ENCODE measurements at regions not wholly inside any gene's neighbourhood (a gene's known extent, or its start where the extent isn't known, plus 50 kb on each side); places are given as distances from the start of the nearest gene placed in this dataset.

DNA sequence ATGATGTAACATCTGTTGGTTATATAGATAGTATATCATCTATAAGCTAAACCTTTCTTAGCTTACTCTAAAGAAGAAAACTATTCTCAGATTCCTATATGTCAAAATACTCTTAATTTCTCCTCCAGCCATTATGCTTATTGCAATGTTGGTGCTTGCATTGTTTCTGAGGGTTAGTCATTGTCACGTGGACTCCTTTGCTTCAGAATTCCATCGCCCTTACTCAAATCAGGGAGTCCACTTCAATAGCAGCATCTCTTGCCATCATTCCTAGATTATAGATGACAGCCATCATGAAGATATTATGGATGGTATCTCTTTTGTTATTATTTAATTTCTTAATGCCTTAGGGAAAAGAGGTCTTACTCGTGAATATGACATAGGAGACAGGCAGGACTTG lies 776.1 kb downstream of the TENT5A start:
- Histone ChIP-seq H3K4me3 (no peak overlapping the region), H3K27ac (no peak overlapping the region), H3K9me3 (no peaks in the 10 kb centered on the region), H3K27me3 (no peaks in the 10 kb centered on the region), H3K36me3 (no peaks in the 10 kb centered on the region), H3K4me1 (no peaks in the 10 kb centered on the region)
- WGBS, 2 donors (ENCODE audit: low coverage in 1 of 2), result 78 to 81% methylated on average over 3 of the region's 3 CpGs
- TF ChIP-seq, protein P1, sequence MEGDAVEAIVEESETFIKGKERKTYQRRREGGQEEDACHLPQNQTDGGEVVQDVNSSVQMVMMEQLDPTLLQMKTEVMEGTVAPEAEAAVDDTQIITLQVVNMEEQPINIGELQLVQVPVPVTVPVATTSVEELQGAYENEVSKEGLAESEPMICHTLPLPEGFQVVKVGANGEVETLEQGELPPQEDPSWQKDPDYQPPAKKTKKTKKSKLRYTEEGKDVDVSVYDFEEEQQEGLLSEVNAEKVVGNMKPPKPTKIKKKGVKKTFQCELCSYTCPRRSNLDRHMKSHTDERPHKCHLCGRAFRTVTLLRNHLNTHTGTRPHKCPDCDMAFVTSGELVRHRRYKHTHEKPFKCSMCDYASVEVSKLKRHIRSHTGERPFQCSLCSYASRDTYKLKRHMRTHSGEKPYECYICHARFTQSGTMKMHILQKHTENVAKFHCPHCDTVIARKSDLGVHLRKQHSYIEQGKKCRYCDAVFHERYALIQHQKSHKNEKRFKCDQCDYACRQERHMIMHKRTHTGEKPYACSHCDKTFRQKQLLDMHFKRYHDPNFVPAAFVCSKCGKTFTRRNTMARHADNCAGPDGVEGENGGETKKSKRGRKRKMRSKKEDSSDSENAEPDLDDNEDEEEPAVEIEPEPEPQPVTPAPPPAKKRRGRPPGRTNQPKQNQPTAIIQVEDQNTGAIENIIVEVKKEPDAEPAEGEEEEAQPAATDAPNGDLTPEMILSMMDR (IDR thresholded peaks at IDR 0.05), result no peak
- TF ChIP-seq POLR2AphosphoS5 (IDR thresholded peaks at IDR 0.05) (no peak), EP300 (IDR thresholded peaks at IDR 0.05; ENCODE audit: low read depth) (no peak), POLR2A (IDR thresholded peaks at IDR 0.05) (no peak)
- in situ Hi-C loops (cut with MboI; ENCODE audit: low pct_ligation_motif_present in 1 of 4, low pct_unique_long_range_greater_than_20kb in 1 of 4, low sequenced_read_pairs in 3 of 4), result no loop called here
- intact Hi-C loops (cut with DNase I; ENCODE audit: low total_unique reads), result no loop called here
- DNase-seq, result no peak

DNA sequence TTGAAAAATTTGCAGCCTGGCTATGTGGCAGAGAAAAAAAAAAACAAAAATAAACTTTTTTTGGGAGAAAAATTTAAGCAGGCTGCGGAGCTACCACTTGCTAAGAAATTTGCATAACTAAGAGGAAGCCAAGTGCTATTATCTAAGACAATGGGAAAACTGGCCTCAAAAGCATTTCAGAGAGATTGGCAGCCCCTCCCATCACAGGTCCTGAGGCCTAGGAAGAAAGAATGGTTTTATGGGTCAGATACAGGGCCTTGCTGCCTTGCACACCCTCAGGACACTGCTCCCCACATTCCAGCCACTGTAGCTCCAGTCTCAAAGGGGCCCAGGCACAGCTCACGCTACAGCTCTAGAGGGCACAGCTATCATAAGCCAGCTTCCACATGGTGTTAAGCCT lies 777.9 kb downstream of the TENT5A start:
- Histone ChIP-seq H3K27me3 (no peaks in the 10 kb centered on the region), H3K4me1 (no peaks in the 10 kb centered on the region), H3K27ac (no peak overlapping the region), H3K4me3 (no peak overlapping the region), H3K36me3 (no peaks in the 10 kb centered on the region), H3K9me3 (no peaks in the 10 kb centered on the region)
- intact Hi-C loops (cut with DNase I; ENCODE audit: low total_unique reads) (no loop called here), in situ Hi-C loops (cut with MboI; ENCODE audit: low pct_ligation_motif_present in 1 of 4, low pct_unique_long_range_greater_than_20kb in 1 of 4, low sequenced_read_pairs in 3 of 4) (no loop called here)
- no peak for TF ChIP-seq POLR2A (IDR thresholded peaks at IDR 0.05)
- no peak for DNase-seq
- 68 to 85% methylated on average over 1 to 2 of the region's 2 CpGs for WGBS, 2 donors (ENCODE audit: low coverage in 1 of 2)

DNA sequence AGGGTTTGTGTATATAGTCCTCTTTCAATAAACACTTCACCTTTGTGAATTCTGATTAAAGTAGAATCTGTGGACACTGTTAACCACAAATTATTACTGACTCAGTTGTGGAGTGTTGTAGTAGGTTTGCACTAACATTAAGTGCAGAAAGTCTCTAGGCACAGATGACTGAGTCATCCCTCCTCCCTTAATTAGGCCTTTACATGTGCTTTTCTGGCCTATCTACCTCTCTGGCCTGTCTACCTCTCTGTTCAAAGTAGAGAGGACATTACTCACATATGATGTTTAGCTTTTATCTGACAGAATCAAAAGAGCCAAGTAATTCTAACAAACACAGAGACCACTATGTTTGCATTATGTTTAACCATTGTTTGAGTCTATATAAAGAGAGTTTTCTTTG lies 783.0 kb downstream of the TENT5A start:
- intact Hi-C loops (cut with DNase I; ENCODE audit: low total_unique reads) (no loop called here), in situ Hi-C loops (cut with MboI; ENCODE audit: low pct_ligation_motif_present in 1 of 4, low pct_unique_long_range_greater_than_20kb in 1 of 4, low sequenced_read_pairs in 3 of 4) (no loop called here)
- Histone ChIP-seq H3K27ac (no peak overlapping the region), H3K4me3 (no peak overlapping the region), H3K36me3 (no peaks in the 10 kb centered on the region), H3K4me1 (peaks cover 0 to 4% (median 0%) of the 10 kb centered on the region in 4 donors), H3K27me3 (no peaks in the 10 kb centered on the region), H3K9me3 (no peaks in the 10 kb centered on the region)
- DNase-seq, result no peak
- TF ChIP-seq POLR2AphosphoS5 (IDR thresholded peaks at IDR 0.05) (no peak), EP300 (IDR thresholded peaks at IDR 0.05; ENCODE audit: low read depth) (no peak), POLR2A (IDR thresholded peaks at IDR 0.05) (no peak)
- TF ChIP-seq, protein P1 (IDR thresholded peaks at IDR 0.05), result no peak

- in situ Hi-C loops (cut with MboI; ENCODE audit: low pct_ligation_motif_present in 1 of 4, low pct_unique_long_range_greater_than_20kb in 1 of 4, low sequenced_read_pairs in 3 of 4), result no loop called here
- no peak overlapping the region for H3K27ac ChIP-seq
- H3K4me1 ChIP-seq, result peaks cover 0 to 4% (median 0%) of the 10 kb centered on the region in 4 donors
- intact Hi-C loops (cut with DNase I; ENCODE audit: low total_unique reads), result no loop called here
- WGBS, 2 donors (ENCODE audit: low coverage in 1 of 2), result 32% methylated on average over 1 of the region's 1 CpG; no CpG with 5 or more reads in 1 of the 2 donors
- H3K27me3 ChIP-seq, result no peaks in the 10 kb centered on the region
- no peak for TF ChIP-seq POLR2AphosphoS5 (IDR thresholded peaks at IDR 0.05)
- no peak for TF ChIP-seq EP300 (IDR thresholded peaks at IDR 0.05; ENCODE audit: low read depth)
- no peak for TF ChIP-seq POLR2A (IDR thresholded peaks at IDR 0.05)
- no peaks in the 10 kb centered on the region for H3K36me3 ChIP-seq
- H3K9me3 ChIP-seq, result no peaks in the 10 kb centered on the region
- DNase-seq, result no peak
- H3K4me3 ChIP-seq, result no peak overlapping the region
Measured at GRCh38 chr6:80967609-80968008, 784.9 kb downstream of the TENT5A start.

DNA sequence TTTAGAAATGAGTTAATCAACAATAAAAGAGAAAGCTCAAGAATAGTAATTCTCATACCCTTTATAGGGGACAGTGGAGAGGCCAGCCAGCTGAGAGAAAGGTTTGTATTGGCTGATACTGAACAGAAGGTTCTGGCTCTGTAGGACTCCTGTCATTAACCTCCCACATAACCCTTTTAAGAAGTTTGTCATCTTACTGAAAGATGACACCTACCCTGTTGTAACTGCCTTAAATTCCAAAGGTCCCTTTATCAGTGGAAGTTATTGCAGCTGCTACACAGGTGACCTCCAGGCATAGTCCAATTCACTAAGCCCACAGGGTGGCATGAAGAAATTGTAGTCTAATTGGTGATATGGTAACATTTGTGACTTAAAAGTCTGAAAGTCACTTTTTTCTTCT lies 790.1 kb downstream of the TENT5A start:
- Histone ChIP-seq H3K36me3 (no peaks in the 10 kb centered on the region), H3K27me3 (no peaks in the 10 kb centered on the region), H3K4me1 (no peaks in the 10 kb centered on the region), H3K4me3 (no peak overlapping the region), H3K27ac (no peak overlapping the region), H3K9me3 (no peaks in the 10 kb centered on the region)
- TF ChIP-seq POLR2AphosphoS5 (IDR thresholded peaks at IDR 0.05), result no peak
- no peak for TF ChIP-seq EP300 (IDR thresholded peaks at IDR 0.05; ENCODE audit: low read depth)
- no peak for TF ChIP-seq POLR2A (IDR thresholded peaks at IDR 0.05)
- TF ChIP-seq, protein P1 (IDR thresholded peaks at IDR 0.05), result no peak
- intact Hi-C loops (cut with DNase I; ENCODE audit: low total_unique reads), result no loop called here
- DNase-seq, result no peak
- in situ Hi-C loops (cut with MboI; ENCODE audit: low pct_ligation_motif_present in 1 of 4, low pct_unique_long_range_greater_than_20kb in 1 of 4, low sequenced_read_pairs in 3 of 4), result no loop called here

Data from transverse colon (tissue), 4 donors.